Activated CD4-positive, alpha-beta T cell treated with anti-CD3 and anti-CD28 coated beads, Interleukin-2, amount 50 U/mL, for 4 hours (primary cell): ENCODE measurements at regions not wholly inside any gene's neighbourhood (a gene's known extent, or its start where the extent isn't known, plus 50 kb on each side); places are given as distances from the start of the nearest gene placed in this dataset.
A peak's percentile ranks its signal among the peaks of the same experiment; 100 is the strongest.
"Not testable (repeated sequence)": the region's sequence is repeated elsewhere in the genome, so short reads cannot be mapped to it uniquely, and the experiment has no call there.

ENCODE experiments used
- DNase-seq, 2 experiments: peaks; one replicate each; pipeline ENCODE4 v3.0.0-alpha.2; 2020

DNA sequence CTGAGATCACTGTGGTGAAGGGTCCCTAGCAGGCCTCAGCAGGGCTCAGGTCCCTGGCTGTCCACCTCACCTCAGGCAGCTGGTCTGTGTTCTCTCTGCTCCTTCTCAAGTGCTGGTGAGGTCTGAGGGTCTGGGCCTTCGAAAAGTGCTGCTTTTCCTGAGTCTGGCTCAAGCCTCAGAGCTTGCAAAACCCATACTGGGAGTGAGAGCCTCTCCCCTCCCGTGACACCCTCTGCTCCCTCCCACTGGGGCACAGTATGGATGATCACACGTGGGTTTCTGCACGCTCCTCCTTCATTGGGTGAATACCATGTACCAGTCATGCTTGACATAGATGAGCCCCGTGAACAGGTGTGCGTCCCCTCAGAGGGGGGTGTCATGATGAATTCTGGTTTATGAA lies 73.3 kb upstream of the WASF3 start:
- DNase-seq = no peak

GRCh38 chr13:26485288-26485687 lies 72.2 kb upstream of the WASF3 start:
- no peak for DNase-seq

DNA sequence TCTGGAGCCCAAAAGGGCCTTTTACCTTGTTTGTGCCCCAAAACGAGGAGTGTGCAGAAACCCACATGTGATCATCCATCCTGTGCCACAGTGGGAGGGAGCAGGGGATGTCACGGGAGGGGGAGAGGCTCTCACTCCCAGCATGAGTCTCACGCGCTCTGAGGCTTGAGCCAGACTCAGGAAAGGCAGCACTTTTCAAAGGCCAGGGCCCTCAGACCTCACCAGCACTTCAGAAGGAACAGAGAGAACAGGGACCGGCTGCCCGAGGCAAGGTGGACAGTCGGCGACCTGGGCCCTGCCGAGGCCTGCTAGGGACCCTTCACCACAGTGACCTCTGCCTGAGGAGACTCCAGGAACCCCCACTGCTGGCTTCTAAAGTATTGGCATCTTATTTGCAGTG lies 71.7 kb upstream of the WASF3 start:
- no peak for DNase-seq

DNA sequence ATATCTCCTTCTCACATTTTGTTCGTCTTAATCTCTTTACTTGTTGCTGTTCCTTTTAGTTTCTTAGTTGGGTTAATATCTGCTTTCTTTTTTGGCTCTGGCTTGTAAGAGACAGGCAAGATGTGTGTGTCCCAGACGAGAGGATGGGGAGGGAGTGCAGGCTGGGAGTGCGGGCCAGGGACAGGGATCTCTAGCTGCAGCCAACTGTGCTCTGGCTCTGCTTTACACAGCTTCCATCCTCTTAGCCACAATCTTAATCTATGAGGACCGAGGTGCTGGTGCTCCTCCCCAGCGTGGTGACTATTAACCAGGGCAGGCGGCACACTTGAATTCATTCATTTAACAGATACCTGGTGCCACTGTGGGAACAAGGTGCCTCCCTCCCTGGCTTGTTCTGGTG lies 70.9 kb upstream of the WASF3 start:
- DNase-seq = no peak

GRCh38 chr13:26487781-26488180 lies 69.7 kb upstream of the WASF3 start:
- DNase-seq = no peak

DNA sequence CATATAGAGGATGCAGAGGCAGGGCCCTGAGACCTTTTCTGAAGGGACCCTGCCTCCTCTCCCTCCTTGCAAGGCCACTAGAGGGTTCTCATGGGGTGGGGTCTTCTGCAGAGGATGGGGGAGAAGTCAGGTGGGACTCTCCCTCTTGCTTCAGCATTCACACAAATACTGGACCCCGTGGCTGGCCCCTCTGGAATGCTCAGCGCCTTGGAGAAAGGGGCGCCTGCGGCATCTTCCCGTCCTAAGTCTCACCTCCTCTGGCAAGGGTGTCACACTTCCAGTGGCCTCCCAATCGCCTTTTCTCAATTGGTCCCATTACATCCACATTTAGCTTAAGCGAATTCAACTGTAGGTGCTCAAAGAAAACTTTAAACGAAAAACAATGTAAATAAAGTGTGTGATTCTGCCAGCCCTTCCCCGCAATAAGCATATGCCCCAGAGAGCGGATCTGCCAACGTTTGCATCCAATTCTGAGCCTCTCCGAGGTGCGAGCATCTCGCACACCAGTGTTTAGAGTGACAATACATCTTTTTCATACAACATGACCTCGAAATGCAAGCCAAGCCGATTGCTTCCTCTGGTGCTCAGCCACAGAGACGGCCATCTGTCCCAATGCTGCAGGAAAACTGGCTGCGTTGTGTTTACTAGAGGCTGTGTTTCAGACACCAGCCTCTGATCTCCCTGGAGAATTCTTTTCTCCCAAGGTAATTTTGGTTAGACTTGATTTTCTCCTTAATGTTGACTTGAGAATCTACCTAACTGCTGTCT lies 69.1 kb upstream of the WASF3 start:
- DNase-seq = no peak

- DNase-seq = not testable (repeated sequence)
These were observed 65.2 kb upstream of the WASF3 start for GRCh38 chr13:26492301-26492700.

GRCh38 chr13:26494571-26495195 lies 62.8 kb upstream of the WASF3 start:
- DNase-seq = no peak

DNA sequence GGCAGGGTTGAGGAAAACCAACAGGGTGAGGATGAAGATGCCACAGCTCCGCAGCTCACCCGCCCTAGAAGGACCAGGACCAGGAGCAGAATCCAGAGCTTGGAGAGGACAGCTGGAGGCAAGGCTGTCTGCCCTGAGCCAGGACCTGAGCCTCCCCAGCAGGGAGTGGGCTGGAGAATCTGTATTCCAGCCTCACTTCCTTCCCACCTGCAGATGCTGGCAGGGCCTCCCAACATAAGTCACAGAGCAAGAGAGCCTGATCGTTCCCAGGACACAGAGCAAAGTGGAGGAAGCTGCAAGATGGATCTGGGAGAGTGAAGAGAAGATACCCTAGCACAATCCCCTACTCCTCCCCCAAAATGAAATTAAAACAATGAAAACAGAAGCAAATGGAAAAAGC lies 61.7 kb upstream of the WASF3 start:
- no peak for DNase-seq

DNA sequence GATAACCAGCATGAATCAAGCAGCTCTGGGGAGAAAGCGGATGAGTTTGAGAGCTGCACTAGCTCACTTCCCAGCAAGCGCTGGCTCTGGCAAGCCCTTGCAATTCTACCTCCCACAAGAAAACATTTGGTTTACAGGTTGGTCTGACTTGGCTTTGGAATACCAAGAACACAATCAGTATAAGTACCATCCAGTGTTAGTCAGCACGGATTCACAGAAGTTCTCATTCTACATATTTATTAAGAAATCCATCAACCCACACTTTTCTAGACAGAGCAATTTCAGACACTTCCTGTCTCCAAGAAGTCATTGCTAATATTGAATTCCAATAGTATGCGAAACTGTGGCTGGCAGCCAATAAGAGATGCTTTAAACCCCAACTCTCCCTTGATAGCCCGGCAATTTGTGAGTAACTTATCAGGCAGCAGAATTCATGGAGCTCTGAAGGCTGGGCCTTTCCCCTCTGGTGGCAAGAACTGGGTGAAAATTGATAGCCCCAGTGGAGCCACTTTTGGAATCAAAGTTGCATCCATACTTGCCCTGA lies 59.4 kb upstream of the WASF3 start:
- DNase-seq = no peak

DNA sequence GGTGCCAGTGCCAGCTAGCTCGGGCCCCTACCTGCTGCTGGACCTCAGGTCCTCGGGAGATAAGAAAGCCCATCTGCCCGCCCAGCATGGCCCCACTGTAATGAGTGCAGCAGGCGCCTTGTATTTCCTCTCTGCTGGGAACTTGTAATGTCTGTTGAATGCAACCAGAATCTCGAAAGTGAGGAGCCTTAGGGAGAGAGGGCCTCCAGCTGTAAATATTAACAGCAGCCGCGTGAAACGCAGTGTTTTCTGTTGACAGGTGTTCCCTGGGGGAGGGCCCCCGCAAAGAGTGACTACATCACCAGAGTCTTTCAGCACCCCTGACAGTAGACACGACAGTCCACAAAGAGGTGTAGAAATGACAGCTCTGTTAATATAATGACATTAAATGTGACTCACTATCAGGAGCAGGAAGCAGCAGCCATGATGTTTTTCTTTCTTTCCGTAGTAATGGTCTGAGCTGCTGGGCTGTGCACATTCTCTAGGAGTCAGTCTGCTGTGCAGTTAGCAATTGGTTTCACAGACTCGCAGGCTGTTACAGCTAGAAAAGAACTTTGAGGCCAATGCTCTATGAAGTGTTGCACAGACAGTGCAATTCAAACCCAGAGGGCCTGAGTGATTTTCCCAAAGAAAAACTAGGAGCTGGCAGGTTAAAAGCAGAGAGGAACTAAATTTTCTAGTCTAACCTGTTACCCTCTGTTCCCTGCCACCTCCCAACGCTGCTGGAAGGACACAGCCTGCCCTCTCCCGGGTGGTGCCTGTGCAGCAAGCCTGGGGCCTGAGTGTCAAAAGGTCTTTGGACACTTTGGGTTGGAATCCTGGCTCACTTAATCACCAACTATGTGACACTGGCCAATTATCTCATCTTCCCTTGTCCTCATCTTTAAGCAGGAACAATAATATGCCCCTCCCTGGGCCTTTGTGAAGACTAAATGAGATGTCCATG lies 58.6 kb upstream of the WASF3 start:
- no peak for DNase-seq

DNA sequence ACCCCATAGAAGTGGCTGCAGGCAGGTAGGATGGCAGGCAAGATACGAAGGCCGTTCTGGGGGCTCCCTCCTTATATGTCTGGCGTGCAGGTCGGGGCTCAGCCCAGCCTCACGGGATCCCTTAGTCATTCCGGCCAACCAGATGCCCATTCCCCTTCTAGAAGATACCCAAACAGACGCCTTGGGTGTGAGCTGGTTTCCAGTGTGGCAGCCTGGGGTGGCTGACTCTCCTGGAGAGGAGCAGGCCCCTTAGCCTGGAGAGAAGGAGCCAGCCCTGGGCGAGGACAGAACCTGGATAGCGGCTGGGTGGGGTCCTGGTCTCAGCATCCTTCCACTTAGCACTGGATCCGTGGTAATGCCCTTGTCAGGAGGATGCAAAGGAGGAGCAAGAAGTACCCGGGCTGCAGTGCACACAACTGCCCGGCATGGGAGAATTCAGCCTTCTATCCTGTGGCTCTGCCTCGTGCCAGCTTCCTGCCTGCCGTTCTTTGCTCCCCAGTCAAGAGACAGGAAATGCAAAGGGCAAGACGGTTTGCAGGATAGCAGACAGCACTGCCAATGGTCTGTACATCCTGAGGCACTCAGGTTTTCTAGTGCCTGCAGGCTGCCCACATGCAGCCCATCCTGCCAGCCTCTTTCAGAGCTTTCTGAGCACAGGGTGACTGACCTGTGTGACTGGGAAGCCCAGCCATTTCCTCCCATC lies 56.7 kb upstream of the WASF3 start:
- no peak for DNase-seq

DNA sequence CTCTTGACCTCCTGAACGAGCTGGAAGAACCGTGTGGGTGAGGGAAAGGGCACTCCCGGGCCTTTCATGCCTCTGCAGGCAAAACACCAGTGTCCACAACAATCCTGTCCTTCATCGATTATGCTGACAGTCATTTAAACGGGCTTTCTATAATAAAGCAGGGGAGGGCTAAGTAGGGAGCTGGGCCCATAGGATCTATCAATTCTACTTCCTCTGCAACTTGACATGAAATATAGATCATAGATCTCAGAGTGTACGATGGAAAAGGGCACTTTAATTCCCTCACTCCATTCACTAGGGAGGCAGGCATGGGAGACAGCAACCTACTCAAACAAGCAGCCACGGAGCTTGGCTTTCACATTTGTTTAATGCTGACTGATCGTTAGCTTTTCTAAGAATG lies 55.8 kb upstream of the WASF3 start:
- no peak for DNase-seq

- DNase-seq = peak; percentile 3 to 15
These were observed 54.7 kb upstream of the WASF3 start for GRCh38 chr13:26502826-26503225.

DNA sequence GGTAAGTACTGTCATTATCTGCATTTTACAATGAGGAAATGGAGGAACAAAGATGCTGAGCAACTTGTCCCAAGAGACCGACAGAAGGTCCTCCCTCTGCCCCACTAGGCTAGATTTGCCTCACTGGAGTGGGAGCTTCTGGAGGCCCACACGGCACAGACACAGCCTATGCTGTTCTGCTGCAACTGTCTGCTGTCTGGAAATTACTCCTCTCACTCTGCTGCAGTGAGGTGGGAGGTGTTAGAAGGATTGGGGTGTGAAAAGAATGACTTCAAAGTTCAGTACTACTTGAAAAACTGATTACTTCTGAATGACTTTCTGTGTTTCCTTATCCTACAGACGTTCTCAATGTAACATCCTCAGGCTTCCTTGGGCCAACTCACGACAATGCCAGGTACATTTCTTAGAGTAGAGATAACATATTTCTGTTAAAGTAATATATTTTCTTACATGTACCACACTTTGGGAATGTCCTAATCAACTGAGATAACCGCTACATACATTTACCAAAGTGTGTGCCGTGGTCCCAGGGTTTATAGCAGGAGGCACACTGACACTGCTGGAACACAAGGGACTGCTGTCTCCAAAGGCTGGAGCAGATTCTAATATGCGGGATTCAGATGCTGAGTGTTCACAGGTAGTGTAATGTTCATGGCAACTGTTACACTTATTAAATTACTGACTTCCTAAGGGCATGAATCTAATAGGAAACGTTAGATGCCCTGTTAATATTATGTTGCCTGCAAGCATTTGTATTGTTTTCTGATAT lies 53.5 kb upstream of the WASF3 start:
- DNase-seq = no peak
